ENCODE measurements at regions not wholly inside any gene's neighbourhood (a gene's known extent, or its start where the extent isn't known, plus 50 kb on each side); places are given as distances from the start of the nearest gene placed in this dataset.

DNA sequence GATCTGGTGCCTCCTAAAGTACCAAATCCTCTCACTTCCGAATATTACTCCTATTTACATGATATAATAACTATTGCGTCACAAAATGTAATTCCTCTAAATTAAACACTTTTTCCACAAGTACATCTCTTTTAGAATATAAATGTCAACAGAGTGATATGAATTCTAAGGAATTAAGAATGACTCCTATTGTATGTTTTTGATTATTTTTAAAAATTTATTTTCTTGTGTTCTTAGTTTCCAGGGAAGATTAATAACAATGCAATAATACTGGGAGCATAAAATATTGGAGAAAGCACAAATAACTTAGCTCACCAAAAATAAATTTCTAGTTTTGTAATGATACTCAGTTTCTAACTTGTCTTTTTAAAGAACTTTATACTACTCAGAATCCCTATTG, 184.9 kb downstream of the PCDH18 start:
- TF ChIP-seq EZH2 (IDR thresholded peaks at IDR 0.05; ENCODE audit: borderline replicate concordance, low read depth, low read length, poor library complexity, severe bottlenecking) (no peak), CTCF (conservative IDR thresholded peaks at IDR 0.05; ENCODE audit: low read depth, low read length) (no peak)

All from A673 (cell line).